H9 (cell line): ENCODE measurements at regions not wholly inside any gene's neighbourhood (a gene's known extent, or its start where the extent isn't known, plus 50 kb on each side); places are given as distances from the start of the nearest gene placed in this dataset.

Experiments used
- DNase-seq: peaks from one replicate; pipeline ENCODE4 v3.0.0-alpha.2; 2017
- H2AFZ ChIP-seq: one replicate; pipeline ENCODE4 v1.6.1; 2013; ENCODE audit warnings: mild to moderate bottlenecking, low read length, control low read depth, moderate library complexity
- H2AK5ac ChIP-seq: 2 replicates; pipeline ENCODE4 v1.6.1; 2013; ENCODE audit warnings: low read length, control low read depth, mixed read lengths; ENCODE audit not compliant: insufficient read length
- H2BK120ac ChIP-seq: one replicate; pipeline ENCODE4 v1.6.1; 2013; ENCODE audit warnings: low read depth, mild to moderate bottlenecking, low read length, control low read depth, inconsistent platforms; ENCODE audit not compliant: poor library complexity, severe bottlenecking
- H2BK12ac ChIP-seq: 2 replicates; pipeline ENCODE4 v1.6.1; 2013; ENCODE audit warnings: low read length, control low read depth, mixed read lengths, low read depth; ENCODE audit not compliant: insufficient read length
- H2BK15ac ChIP-seq: 2 replicates; pipeline ENCODE4 v1.6.1; 2013; ENCODE audit warnings: low read depth, low read length, control low read depth
- H2BK20ac ChIP-seq: one replicate; pipeline ENCODE4 v1.6.1; 2013; ENCODE audit warnings: low read depth, mild to moderate bottlenecking, low read length, control low read depth, inconsistent platforms; ENCODE audit not compliant: poor library complexity, severe bottlenecking
- H2BK5ac ChIP-seq: 2 replicates; pipeline ENCODE4 v1.6.1; 2013; ENCODE audit warnings: low read length, control low read depth, mixed read lengths; ENCODE audit not compliant: insufficient read length
- H3K14ac ChIP-seq: 2 replicates; pipeline ENCODE4 v1.6.1; 2013; ENCODE audit warnings: low read length, control low read depth; ENCODE audit not compliant: insufficient read depth
- H3K18ac ChIP-seq: 2 replicates; pipeline ENCODE4 v1.6.1; 2013; ENCODE audit warnings: low read depth, mild to moderate bottlenecking, mixed read lengths, low read length, control low read depth; ENCODE audit not compliant: insufficient read length
- H3K23ac ChIP-seq: 2 replicates; pipeline ENCODE4 v1.6.1; 2013; ENCODE audit warnings: low read length, control low read depth, mixed read lengths, low read depth; ENCODE audit not compliant: insufficient read length
- H3K23me2 ChIP-seq: 2 replicates; pipeline ENCODE4 v1.6.1; 2013; ENCODE audit warnings: low read depth, mild to moderate bottlenecking, mixed read lengths, low read length, control low read depth; ENCODE audit not compliant: insufficient read length, poor library complexity, severe bottlenecking
- H3K27ac ChIP-seq: 2 replicates; pipeline ENCODE4 v1.5.1; 2013; ENCODE audit warnings: low read length, control low read depth, mixed read lengths, low read depth; ENCODE audit not compliant: insufficient read length
- H3K27me3 ChIP-seq: 2 replicates; pipeline ENCODE4 v1.6.1; 2013; ENCODE audit warnings: low read length, control low read depth, inconsistent platforms; ENCODE audit not compliant: insufficient read depth
- H3K4ac ChIP-seq: 2 replicates; pipeline ENCODE4 v1.6.1; 2013; ENCODE audit warnings: low read depth, mild to moderate bottlenecking, control low read depth, inconsistent platforms, low read length, moderate library complexity
- H3K4me1 ChIP-seq: 2 replicates; pipeline ENCODE4 v1.6.1; 2013; ENCODE audit warnings: low read length, control low read depth, inconsistent platforms; ENCODE audit not compliant: insufficient read depth
- H3K4me2 ChIP-seq: 2 replicates; pipeline ENCODE4 v1.6.1; 2013; ENCODE audit warnings: low read length, control low read depth, mixed read lengths; ENCODE audit not compliant: insufficient read length, insufficient read depth
- H3K56ac ChIP-seq: 2 replicates; pipeline ENCODE4 v1.6.1; 2013; ENCODE audit warnings: low read depth, mild to moderate bottlenecking, mixed read lengths, low read length, control low read depth; ENCODE audit not compliant: insufficient read length
- H3K79me1 ChIP-seq: 2 replicates; pipeline ENCODE4 v1.6.1; 2013; ENCODE audit warnings: low read depth, mild to moderate bottlenecking, moderate library complexity, low read length, control low read depth, inconsistent platforms; ENCODE audit not compliant: insufficient read depth, poor library complexity, severe bottlenecking
- H3K79me2 ChIP-seq: 2 replicates; pipeline ENCODE4 v1.6.1; 2013; ENCODE audit warnings: low read length, control low read depth, inconsistent platforms; ENCODE audit not compliant: insufficient read depth
- H3K9ac ChIP-seq: 2 replicates; pipeline ENCODE4 v1.6.1; 2013; ENCODE audit warnings: low read length, control low read depth, mixed read lengths; ENCODE audit not compliant: insufficient read length; ENCODE audit errors: extremely low read depth
- H3K9me3 ChIP-seq: one replicate; pipeline ENCODE4 v1.6.1; 2013; ENCODE audit warnings: low read depth, low read length, inconsistent platforms; ENCODE audit not compliant: control insufficient read depth
- H3T11ph ChIP-seq: one replicate; pipeline ENCODE4 v1.6.1; 2013; ENCODE audit warnings: mild to moderate bottlenecking, low read length, control low read depth, inconsistent platforms
- H4K20me1 ChIP-seq: one replicate; pipeline ENCODE4 v1.6.1; 2013; ENCODE audit not compliant: control insufficient read depth, insufficient read length, insufficient read depth
- H4K5ac ChIP-seq: 2 replicates; pipeline ENCODE4 v1.6.1; 2013; ENCODE audit warnings: low read depth, mild to moderate bottlenecking, mixed read lengths, low read length, control low read depth; ENCODE audit not compliant: insufficient read length
- H4K8ac ChIP-seq: replicated peaks from 2 replicates; pipeline ENCODE4 v1.6.1; 2013; ENCODE audit warnings: low read length, control low read depth, mixed read lengths, low read depth; ENCODE audit not compliant: insufficient read length
- H4K91ac ChIP-seq: 2 replicates; pipeline ENCODE4 v1.6.1; 2013; ENCODE audit warnings: low read depth, mild to moderate bottlenecking, moderate library complexity, mixed read lengths, low read length, control low read depth; ENCODE audit not compliant: insufficient read length
- H3K27ac Mint-ChIP-seq, 3 experiments: 2 replicates in 2 of 3; 3 replicates in 1 of 3; pipeline ENCODE4 v1.8.0; 2020 to 2021; ENCODE audit warnings: mixed read lengths in 3 of 3, mild to moderate bottlenecking in 1 of 3, moderate library complexity in 1 of 3
- H3K27me3 Mint-ChIP-seq: 2 replicates; pipeline ENCODE4 v1.8.0; 2021; ENCODE audit warnings: low read depth, mild to moderate bottlenecking, moderate library complexity, mixed read lengths
- H3K36me3 Mint-ChIP-seq, 3 experiments: 2 replicates in 2 of 3; 3 replicates in 1 of 3; pipeline ENCODE4 v1.8.0; 2020 to 2021; ENCODE audit warnings: low read depth in 3 of 3, mixed read lengths in 3 of 3; ENCODE audit not compliant: insufficient read depth in 1 of 3
- H3K4me1 Mint-ChIP-seq, 2 experiments: 2 replicates each; pipeline ENCODE4 v1.8.0; 2020; ENCODE audit warnings: mixed read lengths in 2 of 2
- H3K4me3 Mint-ChIP-seq, 2 experiments: 2 replicates in 1 of 2; 3 replicates in 1 of 2; pipeline ENCODE4 v1.8.0; 2020 to 2021; ENCODE audit warnings: mild to moderate bottlenecking in 2 of 2, mixed read lengths in 2 of 2, moderate library complexity in 1 of 2
- H3K9me3 Mint-ChIP-seq, 2 experiments: 2 replicates in 1 of 2; 3 replicates in 1 of 2; pipeline ENCODE4 v1.8.0; 2020; ENCODE audit warnings: mild to moderate bottlenecking in 2 of 2, mixed read lengths in 2 of 2, moderate library complexity in 1 of 2
- CTCF ChIP-seq: fragments of 200-600 bp; sonication (generic); conservative IDR thresholded peaks from 3 replicates; pipeline ENCODE4 v1.8.0; 2021; ENCODE audit warnings: antibody characterized with exemption, mild to moderate bottlenecking
- WGBS: extraction: QIAGEN DNeasy Blood & Tissue Kit; methylation state at CpG from one replicate; pipeline ENCODE4 v1.1.7; 2013; ENCODE audit warnings: missing lambda C conversion rate, low lambda C conversion rate, mixed read lengths; ENCODE audit not compliant: insufficient read length; ENCODE audit errors: extremely low coverage; 5-methylcytosine and 5-hydroxymethylcytosine counted together

- Histone ChIP-seq H4K5ac (no peak overlapping the region), H2BK15ac (no peak overlapping the region), H2AK5ac (no peak overlapping the region), H3K4me1 (no peaks in the 10 kb centered on the region), H3K27ac (no peak overlapping the region), H3T11ph (no peak overlapping the region), H3K9me3 (no peaks in the 10 kb centered on the region), H3K18ac (no peak overlapping the region), H3K23me2 (no peaks in the 10 kb centered on the region), H3K23ac (no peak overlapping the region), H2BK20ac (no peak overlapping the region), H3K4me2 (no peak overlapping the region), H4K20me1 (no peaks in the 10 kb centered on the region), H2AFZ (no peak overlapping the region), H2BK120ac (no peak overlapping the region), H3K27me3 (no peaks in the 10 kb centered on the region), H3K9ac (no peak overlapping the region), H2BK12ac (no peak overlapping the region), H3K4ac (no peak overlapping the region), H4K8ac (no peak overlapping the region), H3K79me1 (no peaks in the 10 kb centered on the region), H3K79me2 (no peaks in the 10 kb centered on the region), H2BK5ac (no peak overlapping the region), H3K56ac (no peak overlapping the region), H4K91ac (no peak overlapping the region), H3K14ac (no peak overlapping the region)
- Mint-ChIP-seq H3K9me3 (no peaks in the 10 kb centered on the region), H3K4me3 (no peak overlapping the region), H3K27ac (no peak overlapping the region; a peak in 1 of 7 replicates), H3K4me1 (0 out of 4 replicates have a peak, but pooled peaks cover 0 to 3% of the 10 kb centered on the region in 2 experiments), H3K36me3 (no peaks in the 10 kb centered on the region), H3K27me3 (no peaks in the 10 kb centered on the region)
- no CpG with 5 or more reads among the region's 3 CpGs for WGBS
- DNase-seq: no peak
- TF ChIP-seq CTCF: no peak
These were observed 541.9 kb upstream of the C16orf82 start for GRCh38 chr16:26524846-26525245.
